ENCODE measurements at regions not wholly inside any gene's neighbourhood (a gene's known extent, or its start where the extent isn't known, plus 50 kb on each side); places are given as distances from the start of the nearest gene placed in this dataset.

DNA sequence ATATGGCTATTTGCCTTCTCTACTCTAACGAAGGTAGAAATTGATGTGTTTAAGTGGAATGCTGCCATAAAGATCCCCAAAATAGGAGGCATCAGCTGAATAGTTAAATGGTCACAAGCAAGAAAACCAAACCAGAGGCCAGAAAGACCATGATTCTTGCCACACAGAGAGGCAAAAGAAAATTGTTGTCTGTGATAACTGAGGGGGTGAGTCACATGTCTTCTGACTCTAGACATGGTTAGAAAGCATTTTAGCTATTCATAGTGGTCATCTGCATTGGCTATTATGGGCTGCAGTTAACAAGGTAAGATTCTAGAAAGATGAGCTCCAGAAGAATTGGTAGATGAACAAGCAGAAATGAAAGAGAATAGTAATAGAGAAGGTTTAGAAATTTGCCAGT lies 361.4 kb upstream of the NPSR1 start:
- TF ChIP-seq, protein P1, sequence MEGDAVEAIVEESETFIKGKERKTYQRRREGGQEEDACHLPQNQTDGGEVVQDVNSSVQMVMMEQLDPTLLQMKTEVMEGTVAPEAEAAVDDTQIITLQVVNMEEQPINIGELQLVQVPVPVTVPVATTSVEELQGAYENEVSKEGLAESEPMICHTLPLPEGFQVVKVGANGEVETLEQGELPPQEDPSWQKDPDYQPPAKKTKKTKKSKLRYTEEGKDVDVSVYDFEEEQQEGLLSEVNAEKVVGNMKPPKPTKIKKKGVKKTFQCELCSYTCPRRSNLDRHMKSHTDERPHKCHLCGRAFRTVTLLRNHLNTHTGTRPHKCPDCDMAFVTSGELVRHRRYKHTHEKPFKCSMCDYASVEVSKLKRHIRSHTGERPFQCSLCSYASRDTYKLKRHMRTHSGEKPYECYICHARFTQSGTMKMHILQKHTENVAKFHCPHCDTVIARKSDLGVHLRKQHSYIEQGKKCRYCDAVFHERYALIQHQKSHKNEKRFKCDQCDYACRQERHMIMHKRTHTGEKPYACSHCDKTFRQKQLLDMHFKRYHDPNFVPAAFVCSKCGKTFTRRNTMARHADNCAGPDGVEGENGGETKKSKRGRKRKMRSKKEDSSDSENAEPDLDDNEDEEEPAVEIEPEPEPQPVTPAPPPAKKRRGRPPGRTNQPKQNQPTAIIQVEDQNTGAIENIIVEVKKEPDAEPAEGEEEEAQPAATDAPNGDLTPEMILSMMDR (conservative IDR thresholded peaks at IDR 0.05), result no peak
- TF ChIP-seq EZH2 (IDR thresholded peaks at IDR 0.05; ENCODE audit: low read depth), result no peak

Measured in PC-9 (cell line).